Gastrocnemius medialis (tissue), 4 donors: ENCODE measurements at regions not wholly inside any gene's neighbourhood (a gene's known extent, or its start where the extent isn't known, plus 50 kb on each side); places are given as distances from the start of the nearest gene placed in this dataset.

ENCODE experiments used
- ATAC-seq, 2 donors: fragments of 150-250 bp; one replicate each; pipeline ENCODE4 v1.9.1; 2016
- DNase-seq, 2 donors: peaks; one replicate each; pipeline ENCODE4 v3.0.0-alpha.2; 2019
- H3K27ac ChIP-seq, 4 donors: fragments of 200-600 bp; sonication (generic); 1 replicate in 1 of 4; 2 replicates in 3 of 4; pipeline ENCODE4 v1.5.1; 2016 to 2018; ENCODE audit warnings: mild to moderate bottlenecking in 2 of 4, moderate library complexity in 1 of 4
- H3K27me3 ChIP-seq, 3 donors: fragments of 200-600 bp; sonication (generic) in 2 of 3; 1 replicate in 1 of 3; 2 replicates in 2 of 3; pipeline versions ENCODE4 v1.5.1 to v1.6.0; 2016 to 2019; ENCODE audit warnings: mild to moderate bottlenecking in 1 of 3, moderate library complexity in 1 of 3
- H3K36me3 ChIP-seq, 2 donors: fragments of 200-600 bp; sonication (generic) in 1 of 2; one replicate each; pipeline ENCODE4 v1.5.1; 2017 to 2018
- H3K4me1 ChIP-seq, 2 donors: fragments of 200-600 bp; sonication (generic) in 1 of 2; one replicate each; pipeline ENCODE4 v1.5.1; 2016 to 2017; ENCODE audit warnings: mild to moderate bottlenecking in 2 of 2
- H3K4me3 ChIP-seq, 4 donors: fragments of 200-600 bp; sonication (generic) in 3 of 4; 1 replicate in 1 of 4; 2 replicates in 3 of 4; pipeline ENCODE4 v1.5.1; 2016 to 2019; ENCODE audit warnings: mild to moderate bottlenecking in 2 of 4
- H3K9me3 ChIP-seq, 3 donors: fragments of 200-600 bp; sonication (generic) in 2 of 3; 1 replicate in 1 of 3; 2 replicates in 2 of 3; pipeline ENCODE4 v1.5.1; 2016 to 2019
- CTCF ChIP-seq, 5 experiments: fragments of 450-650 bp in 3 of 5; fragments of 200-600 bp in 2 of 5; sonication (generic) in 2 of 5; IDR thresholded peaks in 4 of 5; conservative IDR thresholded peaks in 1 of 5; 1 replicate in 4 of 5; 2 replicates in 1 of 5; pipeline ENCODE4 v1.5.1; 2016 to 2019; ENCODE audit warnings: antibody characterized with exemption in 5 of 5, mild to moderate bottlenecking in 3 of 5, moderate library complexity in 3 of 5
- POLR2A ChIP-seq, 2 donors: fragments of 450-650 bp; IDR thresholded peaks; one replicate each; pipeline ENCODE4 v1.6.1; 2017; ENCODE audit warnings: antibody characterized with exemption in 2 of 2, mild to moderate bottlenecking in 2 of 2, moderate library complexity in 2 of 2
- in situ Hi-C, 4 donors: fragments of 200-750 bp; cut with MboI; loops; one replicate each; pipeline versions ENCODE4 v1.15.0 to v1.8.0; 2017; ENCODE audit warnings: low sequenced_read_pairs in 4 of 4
- intact Hi-C: fragments of 100-400 bp; cut with DNase I; formaldehyde crosslinking; loops from one replicate; pipeline ENCODE4 v1.15.1; 2023; ENCODE audit warnings: low total_unique reads

GRCh38 chr9:13787234-13787833 is 507.8 kb upstream of the MPDZ start:
- Histone ChIP-seq H3K4me3 (peak overlapping the region; percentile 37 to 45 (median 40)), H3K27me3 (no peaks in the 10 kb centered on the region), H3K4me1 (peaks cover 19 to 21% of the 10 kb centered on the region in 2 donors), H3K27ac (peak overlapping the region; percentile 73 to 84 (median 75)), H3K36me3 (no peaks in the 10 kb centered on the region), H3K9me3 (no peaks in the 10 kb centered on the region)
- TF ChIP-seq CTCF (IDR thresholded peaks at IDR 0.05 in 4 of 5, conservative IDR thresholded peaks at IDR 0.05 in 1 of 5) (no peak), POLR2A (IDR thresholded peaks at IDR 0.05) (no peak)
- DNase-seq (peak; percentile 25 to 42), ATAC-seq (peak; percentile 94 to 96)
- in situ Hi-C loops, result no loop called here
- intact Hi-C loops, result loop anchor here (5.0 kb wide), 3 partner anchors 80 to 1635 kb away; partner anchors contain the start of gene SNAPC3

GRCh38 chr9:13786711-13787110 is 507.2 kb upstream of the MPDZ start:
- intact Hi-C loops (loop anchor here (5.0 kb wide), 3 partner anchors 79 to 1636 kb away; partner anchors contain the start of gene SNAPC3), in situ Hi-C loops (no loop called here)
- H3K27ac ChIP-seq, result peak overlapping the region; percentile 73 to 84 (median 75)
- H3K4me1 ChIP-seq, result peaks cover 19 to 21% of the 10 kb centered on the region in 2 donors
- TF ChIP-seq POLR2A (IDR thresholded peaks at IDR 0.05), result no peak
- no peak for TF ChIP-seq CTCF (IDR thresholded peaks at IDR 0.05 in 4 of 5, conservative IDR thresholded peaks at IDR 0.05 in 1 of 5)
- H3K36me3 ChIP-seq, result no peaks in the 10 kb centered on the region
- no peak for DNase-seq
- no peaks in the 10 kb centered on the region for H3K27me3 ChIP-seq
- H3K4me3 ChIP-seq, result peak overlapping the region in 1 of 4 donors; percentile 37
- H3K9me3 ChIP-seq, result no peaks in the 10 kb centered on the region
- ATAC-seq, result no peak

- DNase-seq (peak in 1 of 2 donors; percentile 14), ATAC-seq (no peak)
- Histone ChIP-seq H3K27ac (peak overlapping the region; percentile 73 to 84 (median 75)), H3K4me3 (no peak overlapping the region), H3K36me3 (no peaks in the 10 kb centered on the region), H3K4me1 (peaks cover 19 to 21% of the 10 kb centered on the region in 2 donors), H3K27me3 (no peaks in the 10 kb centered on the region), H3K9me3 (no peaks in the 10 kb centered on the region)
- TF ChIP-seq POLR2A (IDR thresholded peaks at IDR 0.05), result no peak
- TF ChIP-seq CTCF (IDR thresholded peaks at IDR 0.05 in 4 of 5, conservative IDR thresholded peaks at IDR 0.05 in 1 of 5), result no peak
- intact Hi-C loops (loop anchor here (5.0 kb wide), 3 partner anchors 79 to 1636 kb away; partner anchors contain the start of gene SNAPC3), in situ Hi-C loops (no loop called here)
Observed at GRCh38 chr9:13786131-13786530, 506.6 kb upstream of the MPDZ start.

GRCh38 chr9:13779106-13779505 is 499.6 kb upstream of the MPDZ start:
- intact Hi-C loops (no loop called here), in situ Hi-C loops (no loop called here)
- Histone ChIP-seq H3K36me3 (no peaks in the 10 kb centered on the region), H3K27ac (no peak overlapping the region), H3K4me3 (no peak overlapping the region), H3K9me3 (no peaks in the 10 kb centered on the region), H3K27me3 (no peaks in the 10 kb centered on the region), H3K4me1 (peaks cover 0 to 10% of the 10 kb centered on the region in 2 donors)
- ATAC-seq (no peak), DNase-seq (no peak)
- no peak for TF ChIP-seq CTCF (IDR thresholded peaks at IDR 0.05 in 4 of 5, conservative IDR thresholded peaks at IDR 0.05 in 1 of 5)
- no peak for TF ChIP-seq POLR2A (IDR thresholded peaks at IDR 0.05)
